ENCODE measurements at regions not wholly inside any gene's neighbourhood (a gene's known extent, or its start where the extent isn't known, plus 50 kb on each side); places are given as distances from the start of the nearest gene placed in this dataset.

DNA sequence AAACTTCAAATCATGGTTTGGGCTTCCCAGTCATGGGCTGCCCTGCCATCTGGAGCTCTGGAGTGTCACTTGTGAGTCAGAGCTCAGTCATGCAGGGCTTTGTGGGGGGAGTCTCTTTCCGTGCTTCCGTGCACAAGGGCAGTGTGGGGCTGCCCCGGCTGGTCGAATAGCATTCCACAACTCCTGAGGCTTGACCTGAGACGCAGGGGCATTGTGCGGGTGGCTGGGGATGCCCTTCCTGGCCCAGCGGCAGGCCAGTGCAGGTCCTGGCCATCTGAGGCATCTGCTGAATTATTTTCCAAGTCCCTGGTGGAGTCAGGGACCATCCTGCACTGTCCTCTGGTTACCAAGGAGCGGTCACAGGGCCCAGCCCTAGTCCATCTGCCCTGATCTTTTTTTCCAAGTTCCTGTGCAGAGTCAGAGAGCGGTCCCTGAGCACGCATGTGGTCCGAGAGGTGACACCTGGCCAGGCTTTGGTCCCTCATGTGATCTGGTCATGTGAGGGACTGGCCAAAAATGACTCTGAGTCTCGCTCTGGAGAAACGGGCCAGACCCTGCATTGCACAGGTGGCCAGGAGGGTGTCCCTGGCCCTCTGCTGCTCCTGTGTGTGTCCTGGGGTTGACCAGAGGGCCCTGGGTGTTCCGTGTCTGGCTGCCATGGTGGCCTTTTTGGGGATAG lies 167.0 kb upstream of the ALG10B start:
- intact Hi-C loops (cut with micrococcal nuclease; ENCODE audit: unreplicated experiment): loop anchor here (2.0 to 10.0 kb wide), 2 partner anchors 135 to 755 kb away; partner anchors contain the start of gene CPNE8

DNA sequence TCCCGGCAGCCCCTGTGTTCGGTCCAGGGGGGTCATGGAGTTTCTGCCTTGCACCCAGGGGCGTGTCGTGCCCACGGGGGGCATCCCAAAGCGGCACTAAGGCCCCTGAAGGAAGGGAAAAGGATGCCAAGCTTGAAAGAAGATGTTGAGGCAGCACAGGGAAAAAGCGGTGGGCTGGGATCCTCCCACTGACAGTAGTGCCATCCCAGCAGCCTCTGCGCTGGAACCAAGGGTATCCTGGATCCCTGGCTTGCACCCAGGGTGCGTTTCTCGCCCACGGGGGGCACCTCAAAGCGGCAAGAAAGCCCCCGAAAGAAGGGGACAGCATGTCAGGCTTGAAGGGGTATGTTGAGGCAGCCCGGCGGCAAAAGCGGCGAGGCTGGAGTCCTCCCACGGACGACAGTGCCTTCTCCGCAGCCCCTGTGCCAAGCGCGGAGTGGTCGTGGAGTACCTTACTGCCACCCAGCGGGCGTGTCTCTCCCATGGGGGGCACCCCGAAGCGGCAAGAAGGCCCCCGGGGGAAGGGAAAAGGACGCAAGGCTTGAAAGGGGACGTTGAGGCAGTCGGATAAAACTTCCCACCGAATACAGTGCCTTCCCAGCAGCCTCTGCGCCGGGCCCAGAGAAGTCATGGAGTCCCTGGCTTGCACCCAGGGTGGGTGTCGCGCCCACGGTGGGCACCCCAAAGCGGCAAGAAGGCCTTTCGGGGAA lies 164.4 kb upstream of the ALG10B start:
- peaks cover 37% of the 10 kb centered on the region for H3K27me3 ChIP-seq (ENCODE audit: insufficient read depth, low read depth)
- no peaks in the 10 kb centered on the region for H3K79me2 ChIP-seq (ENCODE audit: low read depth)
- H3K9me3 ChIP-seq (ENCODE audit: insufficient read depth, low read depth): peaks cover 7% of the 10 kb centered on the region; the same call in 1 of the 2 replicates
- POLR2A ChIA-PET (ENCODE audit: unreplicated experiment): no interaction called here
- CTCF ChIA-PET: no interaction called here
- no TSS peak for BruUV-seq (replicated peaks)
- H3K9me2 ChIP-seq (ENCODE audit: insufficient read depth): no peaks in the 10 kb centered on the region
- H3K4me1 ChIP-seq (replicated peaks; ENCODE audit: insufficient read depth): peaks cover 18% of the 10 kb centered on the region
- no peak overlapping the region for H3K27ac ChIP-seq
- H3K36me3 ChIP-seq (ENCODE audit: low read depth): no peaks in the 10 kb centered on the region
- intact Hi-C loops (cut with micrococcal nuclease; ENCODE audit: unreplicated experiment): no loop called here
- H4K20me1 ChIP-seq (ENCODE audit: insufficient read depth): no peaks in the 10 kb centered on the region
- TF ChIP-seq EZH2 (IDR thresholded peaks at IDR 0.05; ENCODE audit: low read depth): no peak
- TF ChIP-seq, protein P1, sequence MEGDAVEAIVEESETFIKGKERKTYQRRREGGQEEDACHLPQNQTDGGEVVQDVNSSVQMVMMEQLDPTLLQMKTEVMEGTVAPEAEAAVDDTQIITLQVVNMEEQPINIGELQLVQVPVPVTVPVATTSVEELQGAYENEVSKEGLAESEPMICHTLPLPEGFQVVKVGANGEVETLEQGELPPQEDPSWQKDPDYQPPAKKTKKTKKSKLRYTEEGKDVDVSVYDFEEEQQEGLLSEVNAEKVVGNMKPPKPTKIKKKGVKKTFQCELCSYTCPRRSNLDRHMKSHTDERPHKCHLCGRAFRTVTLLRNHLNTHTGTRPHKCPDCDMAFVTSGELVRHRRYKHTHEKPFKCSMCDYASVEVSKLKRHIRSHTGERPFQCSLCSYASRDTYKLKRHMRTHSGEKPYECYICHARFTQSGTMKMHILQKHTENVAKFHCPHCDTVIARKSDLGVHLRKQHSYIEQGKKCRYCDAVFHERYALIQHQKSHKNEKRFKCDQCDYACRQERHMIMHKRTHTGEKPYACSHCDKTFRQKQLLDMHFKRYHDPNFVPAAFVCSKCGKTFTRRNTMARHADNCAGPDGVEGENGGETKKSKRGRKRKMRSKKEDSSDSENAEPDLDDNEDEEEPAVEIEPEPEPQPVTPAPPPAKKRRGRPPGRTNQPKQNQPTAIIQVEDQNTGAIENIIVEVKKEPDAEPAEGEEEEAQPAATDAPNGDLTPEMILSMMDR (conservative IDR thresholded peaks at IDR 0.05): no peak
- no peak overlapping the region for H3K4me2 ChIP-seq
- no peak overlapping the region for H2AFZ ChIP-seq
- H3F3A ChIP-seq (ENCODE audit: insufficient read depth, low read depth): no peaks in the 10 kb centered on the region
- no peak for DNase-seq
- H3K4me3 ChIP-seq: no peak overlapping the region

More for the DNA sequence above, 167.0 kb upstream of the ALG10B start:
- no peak overlapping the region; the same call in 1 of the 2 replicates for H3K4me3 ChIP-seq
- peaks cover 20% of the 10 kb centered on the region for H3K4me1 ChIP-seq (replicated peaks; ENCODE audit: insufficient read depth)
- ChIA-PET POLR2A (ENCODE audit: unreplicated experiment) (no interaction called here), CTCF (no interaction called here)
- no TSS peak for BruUV-seq (replicated peaks)
- no peaks in the 10 kb centered on the region for H4K20me1 ChIP-seq (ENCODE audit: insufficient read depth)
- no peak for TF ChIP-seq EZH2 (IDR thresholded peaks at IDR 0.05; ENCODE audit: low read depth)
- TF ChIP-seq, protein P1 (conservative IDR thresholded peaks at IDR 0.05): no peak
- H3K4me2 ChIP-seq: peak overlapping the region; percentile 67
- no peaks in the 10 kb centered on the region for H3K36me3 ChIP-seq (ENCODE audit: low read depth)
- H3K79me2 ChIP-seq (ENCODE audit: low read depth): no peaks in the 10 kb centered on the region
- H3K27me3 ChIP-seq (ENCODE audit: insufficient read depth, low read depth): peaks cover 11% of the 10 kb centered on the region; the same call in 1 of the 2 replicates
- no peak overlapping the region for H2AFZ ChIP-seq
- peak; percentile 91 to 93 for DNase-seq
- peaks cover 22% of the 10 kb centered on the region; the same call in 1 of the 2 replicates for H3K9me3 ChIP-seq (ENCODE audit: insufficient read depth, low read depth)
- H3F3A ChIP-seq (ENCODE audit: insufficient read depth, low read depth): no peaks in the 10 kb centered on the region
- no peaks in the 10 kb centered on the region for H3K9me2 ChIP-seq (ENCODE audit: insufficient read depth)
- H3K27ac ChIP-seq: no peak overlapping the region; the same call in 1 of the 2 replicates

DNA sequence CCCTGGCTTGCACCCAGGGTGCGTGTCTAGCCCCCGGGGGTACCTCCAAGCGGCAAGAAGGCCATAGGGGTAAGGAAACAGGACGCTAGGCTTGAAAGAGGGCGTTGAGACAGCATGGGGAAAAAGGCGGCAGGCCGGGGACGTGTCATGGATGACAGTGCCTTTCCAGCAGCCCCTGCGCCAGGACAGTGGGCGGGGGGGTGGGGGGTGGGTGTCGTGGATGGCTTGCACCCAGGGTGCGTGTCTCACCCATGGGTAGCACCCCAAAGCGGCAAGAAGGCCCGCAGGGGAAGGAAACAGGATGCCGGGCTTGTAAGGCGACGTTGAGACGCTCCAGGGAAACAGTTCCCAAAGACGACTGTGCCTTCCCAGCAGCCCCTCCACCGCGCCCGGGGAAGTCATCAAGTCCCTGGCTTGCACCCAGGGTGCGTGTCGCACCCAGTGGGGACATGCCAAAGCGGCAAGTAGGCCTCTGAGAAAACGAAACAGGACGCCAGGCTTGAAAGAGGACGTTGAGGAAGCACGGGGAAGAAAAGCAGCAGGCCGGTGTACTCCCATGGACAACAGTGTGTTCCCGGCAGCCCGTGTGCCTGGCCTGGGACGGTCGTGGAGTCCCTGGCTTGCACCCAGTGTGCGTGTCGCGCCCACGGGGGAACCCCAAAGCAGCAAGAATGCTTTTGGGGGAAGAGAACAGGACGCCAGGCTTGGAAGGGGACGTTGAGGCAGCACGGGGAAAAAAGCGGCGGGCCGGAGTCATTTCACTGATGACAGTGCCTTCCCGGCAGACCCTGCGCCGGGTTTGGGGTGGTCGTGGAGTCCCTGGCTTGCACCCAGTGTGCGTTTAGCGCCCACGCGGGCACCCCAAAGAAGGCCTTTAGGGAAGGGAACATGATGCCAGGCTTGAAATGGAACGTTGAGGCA lies 163.5 kb upstream of the ALG10B start:
- ChIA-PET CTCF (no interaction called here), POLR2A (ENCODE audit: unreplicated experiment) (no interaction called here)
- intact Hi-C loops (cut with micrococcal nuclease; ENCODE audit: unreplicated experiment): no loop called here
- no peak for DNase-seq
- Histone ChIP-seq H3K4me2 (no peak overlapping the region), H3K9me2 (ENCODE audit: insufficient read depth) (no peaks in the 10 kb centered on the region), H3K4me1 (replicated peaks; ENCODE audit: insufficient read depth) (peaks cover 18% of the 10 kb centered on the region), H3F3A (ENCODE audit: insufficient read depth, low read depth) (no peaks in the 10 kb centered on the region), H3K27me3 (ENCODE audit: insufficient read depth, low read depth) (peaks cover 46% of the 10 kb centered on the region), H3K4me3 (no peak overlapping the region), H3K36me3 (ENCODE audit: low read depth) (no peaks in the 10 kb centered on the region), H3K79me2 (ENCODE audit: low read depth) (no peaks in the 10 kb centered on the region), H3K27ac (no peak overlapping the region), H4K20me1 (ENCODE audit: insufficient read depth) (no peaks in the 10 kb centered on the region), H3K9me3 (ENCODE audit: insufficient read depth, low read depth) (peaks cover under 1% of the 10 kb centered on the region; the same call in 1 of the 2 replicates), H2AFZ (no peak overlapping the region)
- BruUV-seq (replicated peaks): no TSS peak
- TF ChIP-seq EZH2 (IDR thresholded peaks at IDR 0.05; ENCODE audit: low read depth): no peak
- TF ChIP-seq, protein P1 (conservative IDR thresholded peaks at IDR 0.05): no peak

Data from PC-9 (cell line).